MCF 10A (cell line): ENCODE measurements at regions not wholly inside any gene's neighbourhood (a gene's known extent, or its start where the extent isn't known, plus 50 kb on each side); places are given as distances from the start of the nearest gene placed in this dataset.

ENCODE experiments used
- BruUV-seq: library from RNA; stranded (reverse); fragments of 400-500 nt; replicated peaks from 2 replicates; lab custom pipeline; 2021; lab: Mats Ljungman, UMichigan
- CTCF ChIA-PET: fragments of 300-600 bp; sonication (Branson Sonifier 250); formaldehyde crosslinking; extraction: SDS; loops from one replicate; lab custom pipeline; 2021; ENCODE audit warnings: antibody characterized with exemption, inconsistent platforms; lab: Yijun Ruan, JAX
- POLR2A ChIA-PET: fragments of 300-600, 350-650 bp; sonication (Branson Sonifier 250); formaldehyde crosslinking; extraction: SDS; loops from one replicate; lab custom pipeline; 2020; ENCODE audit warnings: antibody characterized with exemption, inconsistent platforms; lab: Yijun Ruan, JAX
- DNase-seq: peaks from one replicate; pipeline ENCODE4 v3.0.0-alpha.2; 2018; ENCODE audit not compliant: unreplicated experiment
- H3K27ac Mint-ChIP-seq: one replicate; pipeline ENCODE4 v1.8.0; 2022; ENCODE audit warnings: mild to moderate bottlenecking, low read depth, mixed read lengths; ENCODE audit not compliant: unreplicated experiment
- H3K27me3 Mint-ChIP-seq: one replicate; pipeline ENCODE4 v1.8.0; 2022; ENCODE audit warnings: mixed read lengths; ENCODE audit not compliant: insufficient read depth, unreplicated experiment
- H3K36me3 Mint-ChIP-seq: one replicate; pipeline ENCODE4 v1.8.0; 2022; ENCODE audit warnings: mild to moderate bottlenecking, moderate library complexity, mixed read lengths; ENCODE audit not compliant: insufficient read depth, unreplicated experiment
- H3K4me1 Mint-ChIP-seq: one replicate; pipeline ENCODE4 v1.8.0; 2022; ENCODE audit warnings: mixed read lengths; ENCODE audit not compliant: insufficient read depth, unreplicated experiment
- H3K4me3 Mint-ChIP-seq: one replicate; pipeline ENCODE4 v1.8.0; 2022; ENCODE audit warnings: mild to moderate bottlenecking, moderate library complexity, mixed read lengths; ENCODE audit not compliant: unreplicated experiment
- H3K9me3 Mint-ChIP-seq: one replicate; pipeline ENCODE4 v1.8.0; 2022; ENCODE audit warnings: mixed read lengths; ENCODE audit not compliant: unreplicated experiment
- intact Hi-C: fragments of 100-400 bp; cut with micrococcal nuclease; formaldehyde crosslinking; loops from 2 replicates; pipeline ENCODE4 v1.14.1; 2022
- TF ChIP-seq, protein P1 (sequence below): fragments of 200-600 bp; IDR thresholded peaks from one replicate; pipeline ENCODE4 v1.8.0; 2022; ENCODE audit warnings: antibody characterized with exemption, mild to moderate bottlenecking; ENCODE audit not compliant: unreplicated experiment

DNA sequence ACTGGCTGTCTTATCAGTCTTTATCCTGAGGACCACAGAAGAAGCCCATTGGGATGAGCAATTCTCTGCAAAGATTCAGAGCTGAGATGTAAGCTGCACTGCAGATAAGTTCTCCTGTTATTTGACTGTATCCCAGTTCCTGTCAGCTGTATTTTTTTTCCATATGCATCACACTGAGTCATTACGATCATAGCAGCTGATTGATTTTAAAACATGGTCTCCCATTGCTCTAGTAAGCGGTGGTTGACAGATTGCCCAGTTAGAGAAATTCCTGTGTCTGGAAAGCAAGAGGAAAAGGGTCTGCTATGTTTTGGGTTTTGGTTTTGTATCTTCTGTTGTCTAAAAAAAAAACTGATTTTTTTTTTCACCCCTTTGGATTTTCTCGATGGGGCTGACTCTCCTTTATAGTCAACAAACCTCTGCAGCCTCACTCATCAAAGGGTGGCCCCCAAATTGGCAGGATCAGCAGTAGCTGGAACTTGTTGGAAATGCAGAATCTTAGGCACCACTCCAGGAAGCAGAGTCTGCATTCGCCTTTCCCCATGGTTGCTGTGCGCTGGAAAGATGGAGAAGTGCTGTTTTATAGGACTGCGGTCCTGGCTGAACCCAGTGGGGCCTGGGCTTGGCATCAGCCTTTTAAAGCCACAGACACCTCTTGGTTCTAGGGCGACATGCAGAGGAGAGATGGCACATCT is 220.1 kb upstream of the MPHOSPH6 start:
- peaks cover 93% of the 10 kb centered on the region for H3K27me3 Mint-ChIP-seq
- no peak overlapping the region for H3K27ac Mint-ChIP-seq
- no peak overlapping the region for H3K4me3 Mint-ChIP-seq
- intact Hi-C loops = no loop called here
- no peaks in the 10 kb centered on the region for H3K4me1 Mint-ChIP-seq
- DNase-seq = no peak
- TF ChIP-seq, protein P1, sequence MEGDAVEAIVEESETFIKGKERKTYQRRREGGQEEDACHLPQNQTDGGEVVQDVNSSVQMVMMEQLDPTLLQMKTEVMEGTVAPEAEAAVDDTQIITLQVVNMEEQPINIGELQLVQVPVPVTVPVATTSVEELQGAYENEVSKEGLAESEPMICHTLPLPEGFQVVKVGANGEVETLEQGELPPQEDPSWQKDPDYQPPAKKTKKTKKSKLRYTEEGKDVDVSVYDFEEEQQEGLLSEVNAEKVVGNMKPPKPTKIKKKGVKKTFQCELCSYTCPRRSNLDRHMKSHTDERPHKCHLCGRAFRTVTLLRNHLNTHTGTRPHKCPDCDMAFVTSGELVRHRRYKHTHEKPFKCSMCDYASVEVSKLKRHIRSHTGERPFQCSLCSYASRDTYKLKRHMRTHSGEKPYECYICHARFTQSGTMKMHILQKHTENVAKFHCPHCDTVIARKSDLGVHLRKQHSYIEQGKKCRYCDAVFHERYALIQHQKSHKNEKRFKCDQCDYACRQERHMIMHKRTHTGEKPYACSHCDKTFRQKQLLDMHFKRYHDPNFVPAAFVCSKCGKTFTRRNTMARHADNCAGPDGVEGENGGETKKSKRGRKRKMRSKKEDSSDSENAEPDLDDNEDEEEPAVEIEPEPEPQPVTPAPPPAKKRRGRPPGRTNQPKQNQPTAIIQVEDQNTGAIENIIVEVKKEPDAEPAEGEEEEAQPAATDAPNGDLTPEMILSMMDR = no peak
- H3K9me3 Mint-ChIP-seq = no peaks in the 10 kb centered on the region
- CTCF ChIA-PET = interaction anchor here (0.6 to 0.7 kb wide), 2 partner anchors 228 to 597 kb away, joined by 3 to 4 read pairs; no protein-coding TSS in a partner anchor
- POLR2A ChIA-PET = no interaction called here
- no TSS peak for BruUV-seq
- H3K36me3 Mint-ChIP-seq = no peaks in the 10 kb centered on the region

DNA sequence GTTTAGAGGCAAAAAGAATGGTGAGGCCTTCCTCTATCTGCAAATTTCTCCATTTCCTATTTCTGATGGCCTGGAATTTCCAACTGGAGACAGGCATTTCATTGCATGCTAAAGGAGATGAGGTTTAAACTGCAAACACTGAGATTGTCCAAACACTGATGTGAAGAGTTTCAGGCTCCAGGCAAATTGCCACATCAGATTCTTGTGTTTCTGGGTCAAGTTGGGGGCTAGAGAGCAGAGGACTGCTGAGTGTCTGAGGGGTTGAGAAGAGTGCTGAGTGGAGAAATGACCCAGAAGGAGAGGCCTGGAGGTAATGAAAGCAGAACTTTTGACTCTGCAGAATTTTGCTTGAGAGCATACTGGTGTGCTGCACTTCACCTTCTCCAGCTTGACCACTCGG is 216.7 kb upstream of the MPHOSPH6 start:
- no peak for DNase-seq
- H3K9me3 Mint-ChIP-seq = no peaks in the 10 kb centered on the region
- no peak overlapping the region for H3K4me3 Mint-ChIP-seq
- no peak overlapping the region for H3K27ac Mint-ChIP-seq
- POLR2A ChIA-PET = interaction anchor here (0.7 kb wide), 1 partner anchor 46 kb away, joined by 4 read pairs; no protein-coding TSS in a partner anchor
- TF ChIP-seq, protein P1 = no peak
- CTCF ChIA-PET = no interaction called here
- no peaks in the 10 kb centered on the region for H3K4me1 Mint-ChIP-seq
- no peaks in the 10 kb centered on the region for H3K36me3 Mint-ChIP-seq
- no TSS peak for BruUV-seq
- peaks cover 72% of the 10 kb centered on the region for H3K27me3 Mint-ChIP-seq
- intact Hi-C loops = no loop called here

DNA sequence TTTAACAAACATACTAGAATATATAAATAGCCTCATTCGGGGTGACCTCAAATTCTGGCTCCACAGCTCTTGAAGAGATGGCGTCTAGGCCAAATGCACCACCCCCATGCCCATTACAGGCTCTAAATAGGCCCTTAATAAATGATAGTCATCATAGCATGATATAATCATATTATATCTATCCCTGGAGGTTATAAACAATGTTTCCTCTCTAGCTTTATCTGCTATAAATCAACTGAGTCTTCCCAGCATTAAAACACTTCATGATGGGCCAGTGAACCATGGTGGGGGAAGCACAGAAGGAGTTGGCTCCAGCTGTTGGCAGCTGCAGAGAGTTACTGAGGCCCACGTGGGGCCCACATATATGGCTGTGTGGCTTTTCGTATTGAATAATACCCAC is 214.9 kb upstream of the MPHOSPH6 start:
- Mint-ChIP-seq H3K36me3 (no peaks in the 10 kb centered on the region), H3K27ac (no peak overlapping the region), H3K27me3 (peaks cover 72% of the 10 kb centered on the region), H3K4me3 (no peak overlapping the region), H3K9me3 (no peaks in the 10 kb centered on the region), H3K4me1 (no peaks in the 10 kb centered on the region)
- POLR2A ChIA-PET = interaction anchor here (0.8 kb wide), 1 partner anchor 197 kb away, joined by 3 read pairs; no protein-coding TSS in a partner anchor
- intact Hi-C loops = no loop called here
- no TSS peak for BruUV-seq
- no peak for DNase-seq
- TF ChIP-seq, protein P1 = no peak
- CTCF ChIA-PET = interaction anchor here (0.7 to 1.2 kb wide), 3 partner anchors 17 to 1458 kb away, joined by 3 read pairs; no protein-coding TSS in a partner anchor

DNA sequence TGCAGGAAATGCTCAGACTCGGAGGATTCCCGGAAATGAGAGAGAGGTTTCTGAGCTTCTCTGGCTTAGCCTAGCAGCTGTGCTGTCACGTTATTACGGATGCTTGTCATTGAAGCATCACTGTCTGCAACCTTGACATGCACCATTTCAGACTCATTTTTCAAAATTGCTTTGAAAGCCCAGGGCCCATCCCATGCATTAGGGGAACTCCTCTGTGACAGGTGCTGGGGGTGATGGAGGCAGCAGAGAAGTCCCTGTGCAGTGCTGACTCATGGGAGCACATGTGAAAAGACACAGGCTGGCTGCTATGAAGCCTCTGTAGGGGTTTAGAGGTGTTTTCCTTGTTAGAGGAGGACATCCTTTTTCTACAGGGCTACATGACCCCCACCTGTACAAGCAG is 214.0 kb upstream of the MPHOSPH6 start:
- TF ChIP-seq, protein P1 = no peak
- BruUV-seq = no TSS peak

More for the DNA sequence above, 214.0 kb upstream of the MPHOSPH6 start:
- no peak for DNase-seq
- Mint-ChIP-seq H3K4me1 (no peaks in the 10 kb centered on the region), H3K27ac (no peak overlapping the region), H3K36me3 (no peaks in the 10 kb centered on the region), H3K4me3 (no peak overlapping the region), H3K9me3 (no peaks in the 10 kb centered on the region), H3K27me3 (peaks cover 69% of the 10 kb centered on the region)
- POLR2A ChIA-PET = no interaction called here
- CTCF ChIA-PET = interaction anchor here (0.7 to 1.2 kb wide), 3 partner anchors 16 to 1458 kb away, joined by 3 read pairs; no protein-coding TSS in a partner anchor
- intact Hi-C loops = no loop called here
